H1 (cell line): ENCODE measurements at regions not wholly inside any gene's neighbourhood (a gene's known extent, or its start where the extent isn't known, plus 50 kb on each side); places are given as distances from the start of the nearest gene placed in this dataset.

Experiments
- CTCF ChIA-PET: fragments of 300-600 bp; sonication (Branson Sonifier 250); formaldehyde crosslinking; loops from one replicate; lab custom pipeline; 2021; ENCODE audit not compliant: partially characterized antibody; lab: Charles Lee
- POLR2A ChIA-PET: fragments of 300-600 bp; sonication (Branson Sonifier 250); formaldehyde crosslinking; loops from one replicate; lab custom pipeline; 2021; ENCODE audit warnings: inconsistent platforms; ENCODE audit not compliant: partially characterized antibody; lab: Charles Lee
- DNase-seq, 2 experiments: peaks; one replicate each; pipeline versions ENCODE4 v3.0.0 to v3.0.0-alpha.2; 2010 to 2022; ENCODE audit warnings: low spot score in 2 of 2, low read depth in 1 of 2, mixed read lengths in 1 of 2
- FAIRE-seq: peaks from 2 replicates; lab custom pipeline; 2011; peaks lifted over from hg19 to GRCh38; lab: Jason Lieb, UNC
- H2AFZ ChIP-seq: 2 replicates; pipeline ENCODE4 v1.8.1; 2012; ENCODE audit warnings: low read length, inconsistent platforms
- H2AK5ac ChIP-seq: 2 replicates; pipeline ENCODE4 v1.6.1; 2013; ENCODE audit warnings: low read depth, low read length
- H2BK120ac ChIP-seq: replicated peaks from 2 replicates; pipeline ENCODE3; 2013; ENCODE audit warnings: low read depth, low read length, inconsistent platforms
- H2BK12ac ChIP-seq: 2 replicates; pipeline ENCODE4 v1.6.1; 2013; ENCODE audit warnings: low read depth, low read length
- H2BK15ac ChIP-seq: 2 replicates; pipeline ENCODE4 v1.6.1; 2013; ENCODE audit warnings: low read length
- H2BK20ac ChIP-seq: 2 replicates; pipeline ENCODE4 v1.6.1; 2013; ENCODE audit warnings: low read length
- H2BK5ac ChIP-seq: 2 replicates; pipeline ENCODE4 v1.6.1; 2013; ENCODE audit warnings: low read depth, low read length
- H3K14ac ChIP-seq: 2 replicates; pipeline ENCODE4 v1.6.1; 2013; ENCODE audit warnings: inconsistent platforms; ENCODE audit not compliant: insufficient read length
- H3K18ac ChIP-seq: 2 replicates; pipeline ENCODE4 v1.6.1; 2013; ENCODE audit warnings: low read length; ENCODE audit errors: extremely low read depth
- H3K23ac ChIP-seq: 2 replicates; pipeline ENCODE4 v1.6.1; 2013; ENCODE audit warnings: inconsistent platforms; ENCODE audit not compliant: insufficient read length
- H3K23me2 ChIP-seq: 2 replicates; pipeline ENCODE4 v1.6.1; 2013; ENCODE audit warnings: low read depth, low read length
- H3K27ac ChIP-seq: 2 replicates; pipeline ENCODE4 v1.6.1; 2011; ENCODE audit warnings: low read depth, low read length, inconsistent platforms
- H3K27me3 ChIP-seq, 4 experiments: replicated peaks in 1 of 4; 1 replicate in 1 of 4; 2 replicates in 3 of 4; pipeline versions ENCODE4 v1.6.1 to v1.8.1; 2011 to 2013; ENCODE audit warnings: low read length in 3 of 4, mild to moderate bottlenecking in 3 of 4, inconsistent platforms in 2 of 4, mixed read lengths in 2 of 4, moderate library complexity in 1 of 4; ENCODE audit not compliant: control insufficient read depth in 3 of 4, insufficient read depth in 3 of 4; ENCODE audit errors: extremely low read depth in 1 of 4
- H3K36me3 ChIP-seq, 4 experiments: 2 replicates each; pipeline versions ENCODE4 v1.6.1 to v1.8.1; 2011 to 2013; ENCODE audit warnings: mild to moderate bottlenecking in 4 of 4, low read length in 3 of 4, moderate library complexity in 2 of 4, control low read depth in 1 of 4, inconsistent platforms in 1 of 4; ENCODE audit not compliant: insufficient read depth in 4 of 4, control insufficient read depth in 2 of 4
- H3K4ac ChIP-seq: replicated peaks from 2 replicates; pipeline ENCODE3; 2013; ENCODE audit warnings: low read length, low read depth, mixed read lengths, inconsistent platforms; ENCODE audit not compliant: insufficient read length
- H3K4me1 ChIP-seq, 4 experiments: replicated peaks in 1 of 4; 1 replicate in 1 of 4; 2 replicates in 3 of 4; pipeline versions ENCODE4 v1.6.1 to v1.8.1; 2011 to 2013; ENCODE audit warnings: low read length in 3 of 4, inconsistent platforms in 2 of 4, mixed read lengths in 1 of 4; ENCODE audit not compliant: insufficient read depth in 4 of 4, control insufficient read depth in 3 of 4
- H3K4me2 ChIP-seq, 2 experiments: 2 replicates each; pipeline versions ENCODE4 v1.6.1 to v1.8.1; 2011 to 2013; ENCODE audit warnings: low read depth in 2 of 2, low read length in 2 of 2, control low read depth in 1 of 2, inconsistent platforms in 1 of 2, mild to moderate bottlenecking in 1 of 2; ENCODE audit not compliant: insufficient read depth in 1 of 2
- H3K4me3 ChIP-seq, 4 experiments: fragments of 200-600, 300-600 bp in 1 of 4; sonication (generic), shearing (Covaris generic), sonication (Bioruptor Twin) in 1 of 4; 2 replicates each; pipeline versions ENCODE4 v1.5.1 to v1.8.1; 2011 to 2016; ENCODE audit warnings: low read length in 4 of 4, low read depth in 3 of 4, control low read depth in 2 of 4, inconsistent platforms in 2 of 4, mild to moderate bottlenecking in 2 of 4, mixed read lengths in 1 of 4, moderate library complexity in 1 of 4; ENCODE audit not compliant: insufficient read depth in 2 of 4; ENCODE audit errors: extremely low read depth in 1 of 4
- H3K56ac ChIP-seq: replicated peaks from 2 replicates; pipeline ENCODE3; 2013; ENCODE audit warnings: low read depth, mild to moderate bottlenecking, mixed read lengths, low read length, inconsistent platforms; ENCODE audit not compliant: insufficient read length
- H3K79me1 ChIP-seq: 2 replicates; pipeline ENCODE4 v1.6.1; 2013; ENCODE audit warnings: low read depth, low read length, control low read depth
- H3K79me2 ChIP-seq, 2 experiments: 2 replicates each; pipeline versions ENCODE4 v1.6.1 to v1.8.1; 2012 to 2013; ENCODE audit warnings: low read length in 2 of 2, mild to moderate bottlenecking in 2 of 2, inconsistent platforms in 1 of 2; ENCODE audit not compliant: insufficient read depth in 2 of 2, control insufficient read depth in 1 of 2
- H3K9ac ChIP-seq, 4 experiments: replicated peaks in 1 of 4; 1 replicate in 1 of 4; 2 replicates in 3 of 4; pipeline versions ENCODE4 v1.6.1 to v1.8.1; 2011 to 2013; ENCODE audit warnings: low read depth in 3 of 4, low read length in 3 of 4, control low read depth in 2 of 4, mild to moderate bottlenecking in 2 of 4, moderate library complexity in 2 of 4, inconsistent platforms in 1 of 4; ENCODE audit errors: extremely low read depth in 1 of 4
- H3K9me3 ChIP-seq, 2 experiments: 2 replicates each; pipeline versions ENCODE4 v1.6.1 to v1.8.1; 2012 to 2013; ENCODE audit warnings: mild to moderate bottlenecking in 2 of 2, moderate library complexity in 2 of 2, control low read depth in 1 of 2, inconsistent platforms in 1 of 2, low read depth in 1 of 2, low read length in 1 of 2, mixed read lengths in 1 of 2; ENCODE audit not compliant: insufficient read depth in 2 of 2
- H4K20me1 ChIP-seq, 2 experiments: replicated peaks in 1 of 2; 2 replicates each; pipeline versions ENCODE3 to v1.8.1; 2011 to 2013; ENCODE audit warnings: inconsistent platforms in 2 of 2, low read length in 2 of 2, mild to moderate bottlenecking in 1 of 2; ENCODE audit not compliant: insufficient read depth in 2 of 2, control insufficient read depth in 1 of 2
- H4K5ac ChIP-seq: 2 replicates; pipeline ENCODE4 v1.6.1; 2013; ENCODE audit warnings: low read length, low read depth, mixed read lengths, inconsistent platforms; ENCODE audit not compliant: insufficient read length
- H4K8ac ChIP-seq: 2 replicates; pipeline ENCODE4 v1.8.0; 2013; ENCODE audit warnings: mild to moderate bottlenecking, moderate library complexity, low read length, inconsistent platforms; ENCODE audit not compliant: insufficient read depth; ENCODE audit errors: extremely low read depth
- H4K91ac ChIP-seq: replicated peaks from 2 replicates; pipeline ENCODE3; 2013; ENCODE audit warnings: low read length, mixed read lengths, inconsistent platforms; ENCODE audit not compliant: insufficient read length
- BCL11A ChIP-seq, 2 experiments: IDR thresholded peaks; one replicate each; pipeline ENCODE4 v1.6.1; 2011; ENCODE audit warnings: low read depth in 2 of 2, low read length in 2 of 2, mild to moderate bottlenecking in 2 of 2
- CBX8 ChIP-seq: fragments of 300-800, 300-1000 bp; sonication (generic); IDR thresholded peaks from 2 replicates; pipeline ENCODE4 v1.7.1; 2016; ENCODE audit warnings: low read depth, low read length, borderline replicate concordance
- CTBP2 ChIP-seq: IDR thresholded peaks from 2 replicates; pipeline ENCODE4 v1.7.0; 2011; ENCODE audit warnings: borderline replicate concordance, mild to moderate bottlenecking, moderate library complexity, mixed read lengths, low read length; ENCODE audit not compliant: insufficient read depth, insufficient read length
- POLR2AphosphoS5 ChIP-seq: IDR thresholded peaks from 2 replicates; pipeline ENCODE4 v1.6.1; 2011; ENCODE audit warnings: low read depth, low read length
- SIRT6 ChIP-seq: IDR thresholded peaks from one replicate; pipeline ENCODE4 v1.7.1; 2012; ENCODE audit warnings: low read length, inconsistent platforms
- WGBS, 2 experiments: shearing (Covaris generic) in 1 of 2; methylation state at CpG; one replicate each; pipeline versions ENCODE4 v1.1.6 to v1.1.7; 2013 to 2015; ENCODE audit warnings: low lambda C conversion rate in 2 of 2, mixed read lengths in 2 of 2, inconsistent platforms in 1 of 2, low coverage in 1 of 2, missing lambda C conversion rate in 1 of 2; ENCODE audit not compliant: insufficient replicate concordance in 2 of 2, insufficient coverage in 1 of 2, insufficient read length in 1 of 2; ENCODE audit errors: extremely low coverage in 1 of 2, missing lambda C conversion rate in 1 of 2; 5-methylcytosine and 5-hydroxymethylcytosine counted together
- TF ChIP-seq, protein P1 (sequence below), 3 experiments: IDR thresholded peaks; 1 replicate in 2 of 3; 2 replicates in 1 of 3; pipeline versions ENCODE4 v1.5.1 to v1.6.1; 2011; ENCODE audit warnings: low read length in 3 of 3, mild to moderate bottlenecking in 3 of 3, inconsistent platforms in 2 of 3, low read depth in 1 of 3, moderate library complexity in 1 of 3; ENCODE audit not compliant: insufficient read depth in 1 of 3; ENCODE audit errors: control extremely low read depth in 1 of 3

DNA sequence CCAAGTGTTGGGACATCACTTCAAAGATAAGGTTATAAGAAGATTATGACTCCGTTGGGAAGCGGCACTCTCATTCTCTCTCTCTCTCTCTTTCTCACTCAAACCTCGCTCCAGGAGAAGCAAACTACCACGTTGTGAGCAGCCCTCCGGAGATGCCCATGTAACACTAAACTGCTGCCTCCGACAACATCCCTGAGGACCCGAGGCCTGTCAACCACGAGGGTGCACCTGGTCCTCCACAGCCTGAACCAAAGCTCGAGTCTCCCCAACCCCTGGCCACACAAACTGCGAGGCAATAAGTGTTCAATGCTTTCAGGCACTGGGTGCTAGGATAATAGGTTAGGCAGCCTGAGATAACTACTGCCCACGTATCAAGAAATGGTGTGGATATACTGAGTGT lies 654.5 kb upstream of the ID2 start:
- Histone ChIP-seq H4K5ac (no peak overlapping the region), H3K4me2 (no peak overlapping the region), H3K4ac (no peak overlapping the region), H2BK120ac (no peak overlapping the region), H3K27ac (no peak overlapping the region), H4K8ac (no peak overlapping the region), H3K23ac (no peak overlapping the region), H2BK15ac (no peak overlapping the region), H3K79me2 (no peaks in the 10 kb centered on the region), H4K91ac (no peak overlapping the region), H2AFZ (no peak overlapping the region), H2BK12ac (no peak overlapping the region), H2BK5ac (no peak overlapping the region), H3K4me1 (no peaks in the 10 kb centered on the region), H3K79me1 (no peaks in the 10 kb centered on the region), H3K18ac (no peak overlapping the region), H3K9me3 (peaks cover 0 to 4% of the 10 kb centered on the region in 2 experiments; a peak in 1 of 4 replicates), H3K36me3 (no peaks in the 10 kb centered on the region), H3K9ac (no peak overlapping the region), H2AK5ac (no peak overlapping the region), H3K14ac (no peak overlapping the region), H3K27me3 (0 out of 7 replicates have a peak, but pooled peaks cover 0 to 1% (median 0%) of the 10 kb centered on the region in 4 experiments), H3K56ac (no peak overlapping the region), H2BK20ac (no peak overlapping the region), H4K20me1 (no peaks in the 10 kb centered on the region), H3K23me2 (no peaks in the 10 kb centered on the region), H3K4me3 (no peak overlapping the region)
- CTCF ChIA-PET = no interaction called here
- TF ChIP-seq, protein P1, sequence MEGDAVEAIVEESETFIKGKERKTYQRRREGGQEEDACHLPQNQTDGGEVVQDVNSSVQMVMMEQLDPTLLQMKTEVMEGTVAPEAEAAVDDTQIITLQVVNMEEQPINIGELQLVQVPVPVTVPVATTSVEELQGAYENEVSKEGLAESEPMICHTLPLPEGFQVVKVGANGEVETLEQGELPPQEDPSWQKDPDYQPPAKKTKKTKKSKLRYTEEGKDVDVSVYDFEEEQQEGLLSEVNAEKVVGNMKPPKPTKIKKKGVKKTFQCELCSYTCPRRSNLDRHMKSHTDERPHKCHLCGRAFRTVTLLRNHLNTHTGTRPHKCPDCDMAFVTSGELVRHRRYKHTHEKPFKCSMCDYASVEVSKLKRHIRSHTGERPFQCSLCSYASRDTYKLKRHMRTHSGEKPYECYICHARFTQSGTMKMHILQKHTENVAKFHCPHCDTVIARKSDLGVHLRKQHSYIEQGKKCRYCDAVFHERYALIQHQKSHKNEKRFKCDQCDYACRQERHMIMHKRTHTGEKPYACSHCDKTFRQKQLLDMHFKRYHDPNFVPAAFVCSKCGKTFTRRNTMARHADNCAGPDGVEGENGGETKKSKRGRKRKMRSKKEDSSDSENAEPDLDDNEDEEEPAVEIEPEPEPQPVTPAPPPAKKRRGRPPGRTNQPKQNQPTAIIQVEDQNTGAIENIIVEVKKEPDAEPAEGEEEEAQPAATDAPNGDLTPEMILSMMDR (IDR thresholded peaks at IDR 0.05; ENCODE audit: control extremely low read depth in 1 of 3, insufficient read depth in 1 of 3, low read depth in 1 of 3, low read length in 3 of 3) = no peak
- TF ChIP-seq BCL11A (IDR thresholded peaks at IDR 0.05; ENCODE audit: low read depth in 2 of 2, low read length in 2 of 2) (no peak), POLR2AphosphoS5 (no peak), CTBP2 (no peak), CBX8 (no peak), SIRT6 (no peak)
- FAIRE-seq = no peak
- POLR2A ChIA-PET = no interaction called here
- DNase-seq = no peak
- 86% methylated on average over 11 of the region's 11 CpGs; no CpG with 5 or more reads in 1 of the 2 experiments for WGBS, 2 experiments
